NB4 (cell line): ENCODE measurements at regions not wholly inside any gene's neighbourhood (a gene's known extent, or its start where the extent isn't known, plus 50 kb on each side); places are given as distances from the start of the nearest gene placed in this dataset.

ENCODE experiments used
- DNase-seq: peaks from one replicate; pipeline ENCODE4 v3.0.0; 2010; ENCODE audit warnings: low read depth
- H3K4me3 ChIP-seq: one replicate; pipeline ENCODE4 v1.5.1; 2011; ENCODE audit warnings: mild to moderate bottlenecking, low read depth, low read length, moderate library complexity
- MYC ChIP-seq: IDR thresholded peaks from 2 replicates; pipeline ENCODE4 v1.6.1; 2011; ENCODE audit warnings: low read depth, low read length
- POLR2A ChIP-seq: IDR thresholded peaks from 2 replicates; pipeline ENCODE4 v1.6.1; 2011; ENCODE audit warnings: mild to moderate bottlenecking; ENCODE audit not compliant: insufficient read length; ENCODE audit errors: extremely low read depth
- TF ChIP-seq, protein P1 (sequence below): IDR thresholded peaks from one replicate; pipeline ENCODE4 v1.5.1; 2012; ENCODE audit warnings: low read depth, low read length
- TF ChIP-seq, protein P2 (sequence below): IDR thresholded peaks from 2 replicates; pipeline ENCODE4 v1.6.1; 2011; ENCODE audit warnings: low read depth, low read length

DNA sequence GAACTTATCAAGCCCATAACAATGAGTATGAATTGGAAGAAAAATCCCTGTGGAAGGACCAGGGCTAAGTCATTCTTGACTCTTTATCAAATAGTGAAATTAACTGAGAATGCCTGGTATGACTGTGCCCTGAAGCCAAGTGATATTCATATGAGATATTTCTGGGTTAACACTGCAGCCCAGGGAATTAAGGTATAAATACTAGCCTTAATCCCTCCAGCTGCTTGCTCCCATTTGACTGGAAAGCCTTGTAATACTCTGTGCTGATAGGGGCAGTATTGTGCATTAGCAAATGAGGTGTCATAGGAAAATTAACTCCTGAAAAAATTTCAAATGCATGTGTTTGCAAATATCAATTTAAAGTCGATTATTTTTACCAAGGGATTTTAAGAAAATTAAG, 568.8 kb downstream of the LMO4 start:
- no peak for TF ChIP-seq POLR2A
- TF ChIP-seq, protein P1, sequence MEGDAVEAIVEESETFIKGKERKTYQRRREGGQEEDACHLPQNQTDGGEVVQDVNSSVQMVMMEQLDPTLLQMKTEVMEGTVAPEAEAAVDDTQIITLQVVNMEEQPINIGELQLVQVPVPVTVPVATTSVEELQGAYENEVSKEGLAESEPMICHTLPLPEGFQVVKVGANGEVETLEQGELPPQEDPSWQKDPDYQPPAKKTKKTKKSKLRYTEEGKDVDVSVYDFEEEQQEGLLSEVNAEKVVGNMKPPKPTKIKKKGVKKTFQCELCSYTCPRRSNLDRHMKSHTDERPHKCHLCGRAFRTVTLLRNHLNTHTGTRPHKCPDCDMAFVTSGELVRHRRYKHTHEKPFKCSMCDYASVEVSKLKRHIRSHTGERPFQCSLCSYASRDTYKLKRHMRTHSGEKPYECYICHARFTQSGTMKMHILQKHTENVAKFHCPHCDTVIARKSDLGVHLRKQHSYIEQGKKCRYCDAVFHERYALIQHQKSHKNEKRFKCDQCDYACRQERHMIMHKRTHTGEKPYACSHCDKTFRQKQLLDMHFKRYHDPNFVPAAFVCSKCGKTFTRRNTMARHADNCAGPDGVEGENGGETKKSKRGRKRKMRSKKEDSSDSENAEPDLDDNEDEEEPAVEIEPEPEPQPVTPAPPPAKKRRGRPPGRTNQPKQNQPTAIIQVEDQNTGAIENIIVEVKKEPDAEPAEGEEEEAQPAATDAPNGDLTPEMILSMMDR, result no peak
- TF ChIP-seq, protein P2, sequence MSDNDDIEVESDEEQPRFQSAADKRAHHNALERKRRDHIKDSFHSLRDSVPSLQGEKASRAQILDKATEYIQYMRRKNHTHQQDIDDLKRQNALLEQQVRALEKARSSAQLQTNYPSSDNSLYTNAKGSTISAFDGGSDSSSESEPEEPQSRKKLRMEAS, result no peak
- TF ChIP-seq MYC, result no peak
- no peak for DNase-seq
- no peak overlapping the region for H3K4me3 ChIP-seq

DNA sequence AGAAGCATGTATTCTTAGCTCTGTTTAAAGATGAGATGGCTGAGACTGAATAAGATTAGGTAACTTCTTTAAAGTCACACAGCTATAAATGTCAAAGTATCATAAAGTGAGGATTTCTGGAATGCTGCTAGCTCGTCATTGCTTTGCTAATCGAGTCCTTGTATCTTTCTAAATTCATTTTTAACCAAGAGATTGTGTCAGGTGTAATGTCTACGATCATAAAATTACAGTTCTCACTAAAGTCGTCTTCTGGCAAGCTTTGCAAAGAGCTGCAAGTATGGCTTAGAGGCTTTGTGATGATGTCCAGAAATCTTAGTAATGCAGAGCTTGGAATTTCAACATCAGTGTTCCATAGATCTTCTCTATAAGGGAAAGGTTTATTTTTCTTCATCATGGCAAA, 569.8 kb downstream of the LMO4 start:
- no peak for DNase-seq
- no peak overlapping the region for H3K4me3 ChIP-seq
- TF ChIP-seq, protein P1, result no peak
- TF ChIP-seq, protein P2, result no peak
- TF ChIP-seq POLR2A, result no peak
- no peak for TF ChIP-seq MYC

DNA sequence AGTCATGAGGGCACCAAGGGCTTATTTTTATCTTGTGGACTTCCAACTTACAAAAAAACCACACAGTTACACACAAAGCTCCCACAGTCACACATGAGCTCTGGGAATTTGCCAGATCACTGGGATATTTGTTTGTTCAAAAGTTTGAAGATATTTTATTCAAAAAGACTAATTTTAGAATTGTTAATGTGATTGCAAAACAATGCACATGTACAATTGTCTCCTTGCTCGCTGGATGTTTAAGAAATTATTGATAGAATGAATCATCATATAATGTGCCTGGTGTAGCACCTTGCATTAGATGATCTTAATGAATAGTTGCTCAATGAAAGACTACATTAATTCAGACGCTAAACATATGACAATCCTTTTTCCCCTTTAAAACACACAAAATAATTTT, 570.3 kb downstream of the LMO4 start:
- DNase-seq, result no peak
- no peak for TF ChIP-seq POLR2A
- TF ChIP-seq, protein P2, result no peak
- TF ChIP-seq, protein P1, result no peak
- TF ChIP-seq MYC, result no peak
- no peak overlapping the region for H3K4me3 ChIP-seq

DNA sequence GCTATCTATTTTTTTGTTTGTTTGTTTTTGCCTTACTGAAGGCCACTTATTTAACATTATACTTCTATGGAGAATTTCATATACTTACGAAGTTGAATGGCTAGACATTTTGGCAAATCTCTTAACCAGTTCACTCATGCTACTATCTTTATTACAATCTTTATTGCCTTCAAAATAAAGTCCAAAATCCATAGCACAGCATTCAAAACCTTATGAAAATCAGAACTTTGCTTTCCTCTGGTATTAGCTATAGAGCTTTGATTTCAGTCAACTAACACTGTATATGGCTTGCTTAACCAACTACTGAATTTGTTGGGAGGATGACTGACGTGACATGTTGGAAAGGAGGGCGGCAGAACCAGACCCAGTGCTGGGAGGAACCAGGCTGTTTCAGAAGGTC, 571.1 kb downstream of the LMO4 start:
- TF ChIP-seq, protein P1, result no peak
- TF ChIP-seq, protein P2, result no peak
- TF ChIP-seq POLR2A, result no peak
- no peak for TF ChIP-seq MYC
- DNase-seq, result no peak

DNA sequence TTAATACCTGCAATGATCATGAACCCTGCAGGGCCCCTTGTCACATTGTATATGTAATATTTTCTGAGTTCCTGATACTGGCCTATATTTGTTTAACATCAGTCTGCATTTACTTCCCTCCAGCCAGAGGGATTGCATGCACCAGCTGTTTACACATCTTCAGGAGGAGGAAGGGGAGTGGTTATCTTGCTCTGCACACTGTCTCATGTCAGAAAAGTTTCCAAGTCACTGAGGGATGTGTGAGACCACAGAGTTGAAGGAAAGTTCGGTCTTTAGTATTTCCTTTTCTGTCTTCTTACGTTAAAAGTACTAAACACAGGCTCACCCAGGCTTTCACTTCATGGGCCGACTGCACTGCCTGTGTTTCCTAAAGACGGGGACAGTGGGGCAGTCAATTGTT, 574.1 kb downstream of the LMO4 start:
- TF ChIP-seq, protein P2, result peak; percentile 66
- TF ChIP-seq MYC, result peak; percentile 63; the same call in 1 of the 2 replicates
- TF ChIP-seq, protein P1, result no peak
- no peak overlapping the region for H3K4me3 ChIP-seq
- peak; percentile 13 for DNase-seq

More for the DNA sequence above, 571.1 kb downstream of the LMO4 start:
- H3K4me3 ChIP-seq, result no peak overlapping the region

DNA sequence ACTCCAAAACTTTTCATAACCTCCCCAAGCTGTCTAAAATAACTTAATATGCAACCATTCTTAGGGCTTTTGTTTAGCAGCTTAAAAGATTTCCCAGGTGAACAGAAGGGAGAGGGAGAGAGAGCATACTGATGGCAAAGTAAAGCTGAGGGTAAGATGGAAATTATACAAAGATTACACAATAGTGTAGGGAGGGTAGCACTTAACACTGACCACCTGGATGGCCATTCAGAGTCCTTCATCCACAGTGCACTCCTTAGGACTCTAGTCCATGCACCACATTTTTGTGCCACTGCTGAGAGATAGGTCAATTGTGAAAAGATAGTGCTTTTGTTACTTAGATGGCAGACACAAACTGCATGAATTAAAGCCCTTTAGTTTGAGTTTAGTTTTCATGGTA, 574.6 kb downstream of the LMO4 start:
- TF ChIP-seq POLR2A, result no peak
- TF ChIP-seq, protein P2, result no peak
- TF ChIP-seq, protein P1, result no peak
- no peak for TF ChIP-seq MYC
- H3K4me3 ChIP-seq, result no peak overlapping the region
- DNase-seq, result no peak
